ENCODE measurements at regions not wholly inside any gene's neighbourhood (a gene's known extent, or its start where the extent isn't known, plus 50 kb on each side); places are given as distances from the start of the nearest gene placed in this dataset.

- TF ChIP-seq CTCF (IDR thresholded peaks at IDR 0.05) = no peak
- TF ChIP-seq TCF7L2 (IDR thresholded peaks at IDR 0.05; ENCODE audit: low read depth, low read length) = no peak
Observed at GRCh38 chr3:28947751-28948150, 333.1 kb upstream of the RBMS3 start.
